ENCODE measurements at regions not wholly inside any gene's neighbourhood (a gene's known extent, or its start where the extent isn't known, plus 50 kb on each side); places are given as distances from the start of the nearest gene placed in this dataset.
"Not testable (repeated sequence)": the region's sequence is repeated elsewhere in the genome, so short reads cannot be mapped to it uniquely, and the experiment has no call there.

DNA sequence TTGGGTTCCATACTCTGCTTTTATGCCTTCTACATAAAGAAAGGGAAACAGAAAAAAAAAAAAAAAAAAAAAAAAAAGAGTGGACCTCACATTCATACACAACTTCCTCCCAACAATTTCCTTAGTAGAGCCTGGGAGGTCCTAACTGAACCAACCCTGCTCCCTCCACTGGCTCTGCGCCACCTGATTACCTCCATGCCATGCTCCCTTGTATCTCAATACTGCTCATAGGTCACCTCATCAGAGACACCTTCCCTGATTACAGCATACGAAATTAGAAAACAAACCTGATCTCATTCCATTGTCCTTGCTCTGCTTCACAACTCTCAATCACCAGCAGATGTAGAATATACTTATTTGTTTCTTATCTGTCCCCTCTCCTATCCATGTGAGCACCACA lies 134.2 kb upstream of the EYA4 start:
- no peak for DNase-seq (ENCODE audit: low read depth)

DNA sequence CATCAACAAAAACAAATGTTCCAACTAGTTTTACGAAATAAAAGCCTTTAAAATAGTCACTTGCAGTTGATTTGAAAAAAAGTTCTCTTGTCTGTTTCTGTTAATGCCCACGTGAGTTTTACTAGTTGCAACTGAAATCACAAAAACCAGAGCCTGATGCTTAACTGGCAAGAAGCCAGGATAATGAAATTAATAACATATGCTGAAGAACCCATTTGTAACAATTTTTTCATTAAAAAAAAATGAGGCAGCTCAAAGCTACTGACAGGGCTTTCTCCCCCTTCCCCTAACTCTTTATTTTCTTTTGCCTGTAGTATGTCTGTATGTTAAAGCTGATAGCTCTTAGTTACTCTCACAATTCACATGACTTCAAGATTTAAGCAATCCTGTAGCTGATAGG lies 132.7 kb upstream of the EYA4 start:
- no peak for DNase-seq (ENCODE audit: low read depth)

DNA sequence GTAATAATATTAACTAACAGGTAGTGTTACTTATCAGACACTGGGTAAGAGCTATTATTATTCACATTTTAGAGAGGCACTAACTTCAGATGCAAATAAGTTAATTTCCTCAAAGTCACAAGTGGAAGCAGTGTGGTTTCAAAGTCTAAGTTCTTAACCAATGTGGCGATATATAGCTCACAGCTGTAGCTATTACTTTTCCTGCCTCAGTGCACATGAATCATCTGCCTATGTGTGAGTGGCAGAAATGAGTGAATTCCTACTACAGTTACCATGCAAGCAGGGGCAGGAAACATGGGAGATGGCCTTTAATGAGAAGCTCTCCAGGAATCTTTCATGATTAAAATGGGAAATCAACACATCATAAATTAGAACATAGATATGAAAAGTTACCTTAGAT lies 126.2 kb upstream of the EYA4 start:
- DNase-seq (ENCODE audit: low read depth) = peak; percentile 17

DNA sequence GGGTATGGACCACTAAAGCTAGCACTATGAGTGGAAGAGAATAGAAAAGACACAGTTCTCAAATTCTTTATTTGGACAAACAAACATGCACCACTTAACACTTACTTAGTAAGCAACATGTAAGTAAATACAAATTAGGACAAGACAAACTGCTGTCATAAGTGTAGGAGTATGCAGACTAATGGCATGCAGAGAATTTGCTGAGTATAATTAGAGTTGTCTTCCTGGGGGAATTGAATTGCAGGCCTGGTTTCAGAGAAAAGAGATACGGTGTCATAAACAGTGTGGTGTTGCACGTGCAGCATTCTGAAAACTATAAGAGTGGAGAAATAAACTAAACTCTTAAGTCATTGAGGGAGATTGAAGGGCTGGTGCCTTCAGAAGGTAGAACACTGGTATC lies 125.2 kb upstream of the EYA4 start:
- DNase-seq (ENCODE audit: low read depth) = no peak

DNA sequence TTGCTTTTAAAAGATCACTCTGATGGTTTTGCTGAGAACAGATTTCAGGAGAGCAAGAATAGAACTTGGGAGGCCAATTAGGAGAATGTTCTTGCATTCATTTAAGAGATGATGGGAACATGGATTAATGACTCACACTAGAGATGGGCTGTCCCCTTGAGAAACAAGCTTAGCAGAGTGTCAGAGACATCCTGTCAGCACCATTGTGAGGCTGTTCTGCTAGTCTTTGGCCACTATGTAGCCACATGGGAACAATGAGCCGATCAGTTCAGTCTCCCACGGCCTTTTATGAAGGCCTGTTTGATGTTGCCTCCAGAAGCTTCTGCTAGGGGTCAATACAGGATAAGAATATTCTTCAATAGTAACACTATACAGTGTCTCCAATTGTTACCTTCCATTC lies 113.0 kb upstream of the EYA4 start:
- DNase-seq (ENCODE audit: low read depth) = peak; percentile 18

DNA sequence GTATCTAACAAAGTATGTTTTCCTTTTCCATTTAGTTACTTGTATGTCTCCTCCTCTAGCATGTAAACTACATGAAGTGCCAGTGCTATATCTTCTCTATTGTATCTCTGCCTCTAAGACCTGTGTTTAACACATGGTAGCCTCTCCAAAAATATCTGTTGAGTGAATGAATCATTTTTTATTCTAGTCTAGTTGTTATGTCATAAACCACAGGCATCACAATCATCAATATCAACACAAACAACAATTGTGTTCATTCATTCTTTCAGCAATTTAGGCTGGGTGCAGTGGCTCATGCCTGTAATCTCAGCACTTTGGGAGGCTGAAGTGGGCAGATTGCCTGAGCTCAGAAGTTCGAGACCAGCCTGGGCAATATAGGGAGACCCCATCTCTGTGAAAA lies 111.6 kb upstream of the EYA4 start:
- peak; percentile 11 for DNase-seq (ENCODE audit: low read depth)

DNA sequence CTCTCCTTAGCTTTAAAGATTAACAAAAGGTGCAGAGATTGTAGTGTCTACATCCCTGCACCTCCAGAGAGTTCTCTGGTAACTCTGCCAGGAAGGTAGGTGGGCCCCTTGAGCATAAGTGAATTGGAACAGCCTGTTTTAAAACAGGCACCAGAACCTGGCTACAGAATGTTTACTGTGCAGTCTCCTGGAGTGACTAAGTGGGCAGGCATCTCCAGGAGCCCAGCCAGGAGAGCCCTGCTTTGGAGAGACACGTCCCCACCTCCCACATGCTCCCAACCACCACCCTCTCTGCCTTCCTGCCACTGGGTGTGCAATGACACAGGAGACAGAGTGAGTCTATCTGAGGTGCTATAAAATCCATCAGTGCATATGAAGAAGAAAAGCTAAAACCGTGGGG lies 110.3 kb upstream of the EYA4 start:
- DNase-seq (ENCODE audit: low read depth) = peak; percentile 94

DNA sequence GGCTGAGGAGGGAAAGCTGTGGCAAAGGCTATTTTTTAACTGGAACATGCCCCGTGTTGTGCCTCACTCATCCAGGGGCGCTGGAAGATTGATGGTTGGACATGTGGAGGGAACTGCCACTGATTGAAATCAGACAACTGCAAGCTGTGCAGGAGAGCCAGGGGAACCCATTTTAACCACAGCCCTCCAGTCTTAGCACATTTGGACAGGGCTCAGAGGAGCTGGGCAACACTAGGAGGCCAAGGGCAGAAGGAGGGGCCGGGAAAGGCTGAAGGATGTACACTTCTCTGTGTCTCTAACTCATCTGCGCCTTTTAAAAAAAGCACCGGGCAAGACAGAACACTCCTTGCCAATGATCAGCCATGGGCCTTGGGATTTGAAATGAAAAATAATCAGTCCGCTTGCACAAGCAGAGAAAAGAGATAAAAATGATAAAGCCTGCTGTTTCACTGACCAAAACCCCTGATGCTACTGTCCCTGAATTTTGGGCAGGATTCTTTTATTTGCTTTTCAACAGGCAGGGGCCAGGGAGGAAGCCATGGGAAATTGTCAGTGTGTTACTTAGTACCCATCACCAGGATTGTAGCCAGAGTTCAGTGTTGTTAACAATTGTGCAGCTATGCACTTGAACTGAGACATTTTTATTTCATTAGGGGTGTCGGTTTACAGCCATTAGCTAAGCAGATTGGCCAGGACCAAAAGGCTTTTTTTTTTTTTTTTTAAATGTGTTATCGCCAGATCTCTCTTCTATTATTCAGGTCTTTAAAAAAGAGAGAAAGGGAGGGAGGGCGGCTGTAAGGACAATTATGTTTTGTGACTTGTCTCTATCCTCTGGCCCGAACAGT lies 109.3 kb upstream of the EYA4 start:
- peak; percentile 40 for DNase-seq (ENCODE audit: low read depth)

DNA sequence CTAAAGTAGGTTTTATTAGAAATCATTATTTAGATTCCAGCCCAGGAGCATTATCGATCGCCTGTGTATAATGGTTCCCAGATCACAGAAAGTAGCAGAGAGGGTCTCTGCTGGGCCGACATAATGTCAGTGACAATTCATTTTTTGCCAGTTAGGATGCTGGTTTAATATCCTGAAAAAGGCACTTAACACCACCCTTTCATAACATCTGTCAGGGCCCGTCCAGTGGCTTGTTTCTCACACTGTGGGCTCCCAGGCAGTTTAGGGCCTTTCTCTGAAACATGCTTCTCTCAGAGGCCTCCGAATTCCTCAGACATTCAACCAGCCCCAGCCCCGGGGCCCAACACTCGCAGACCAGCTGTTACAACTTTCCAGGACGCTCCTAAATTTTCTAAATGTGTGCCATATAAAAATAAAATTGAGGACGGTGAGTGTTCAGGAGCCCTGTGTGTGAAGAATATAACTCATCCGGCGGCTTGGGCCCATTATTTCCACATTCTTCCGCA lies 108.6 kb upstream of the EYA4 start:
- no peak for DNase-seq (ENCODE audit: low read depth)

DNA sequence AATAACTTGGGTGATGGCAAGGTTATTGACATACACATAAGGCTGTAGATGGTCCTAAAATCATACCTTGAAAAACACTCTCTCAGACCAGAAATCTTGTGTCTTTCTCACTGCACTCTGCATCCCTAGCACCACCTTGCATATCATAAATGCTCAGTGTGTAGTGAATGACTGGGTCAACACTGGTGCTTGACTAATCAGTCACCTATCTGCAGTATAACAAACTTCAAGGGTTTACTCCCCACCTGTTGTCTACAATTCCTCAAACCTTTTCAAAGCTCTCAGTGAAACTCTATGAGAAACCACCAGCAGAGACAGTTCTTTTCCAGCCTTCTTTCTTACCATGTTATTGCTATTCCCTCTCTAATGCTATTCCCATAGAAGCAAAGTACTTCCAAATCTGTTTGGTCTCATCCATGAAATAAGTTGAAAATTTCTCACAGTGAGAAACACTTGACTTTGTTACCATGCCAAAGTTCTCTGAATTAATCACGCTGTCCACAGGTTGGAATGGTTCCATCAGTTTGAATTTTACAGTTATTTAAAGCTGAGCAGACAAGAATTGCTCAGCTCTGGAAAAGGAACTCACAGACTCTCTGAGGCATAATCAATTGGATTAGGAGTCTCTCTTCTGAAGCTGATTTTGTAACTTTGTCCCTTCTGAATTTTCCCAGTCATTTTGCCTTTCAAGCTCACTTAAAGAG lies 104.8 kb upstream of the EYA4 start:
- DNase-seq (ENCODE audit: low read depth) = no peak

DNA sequence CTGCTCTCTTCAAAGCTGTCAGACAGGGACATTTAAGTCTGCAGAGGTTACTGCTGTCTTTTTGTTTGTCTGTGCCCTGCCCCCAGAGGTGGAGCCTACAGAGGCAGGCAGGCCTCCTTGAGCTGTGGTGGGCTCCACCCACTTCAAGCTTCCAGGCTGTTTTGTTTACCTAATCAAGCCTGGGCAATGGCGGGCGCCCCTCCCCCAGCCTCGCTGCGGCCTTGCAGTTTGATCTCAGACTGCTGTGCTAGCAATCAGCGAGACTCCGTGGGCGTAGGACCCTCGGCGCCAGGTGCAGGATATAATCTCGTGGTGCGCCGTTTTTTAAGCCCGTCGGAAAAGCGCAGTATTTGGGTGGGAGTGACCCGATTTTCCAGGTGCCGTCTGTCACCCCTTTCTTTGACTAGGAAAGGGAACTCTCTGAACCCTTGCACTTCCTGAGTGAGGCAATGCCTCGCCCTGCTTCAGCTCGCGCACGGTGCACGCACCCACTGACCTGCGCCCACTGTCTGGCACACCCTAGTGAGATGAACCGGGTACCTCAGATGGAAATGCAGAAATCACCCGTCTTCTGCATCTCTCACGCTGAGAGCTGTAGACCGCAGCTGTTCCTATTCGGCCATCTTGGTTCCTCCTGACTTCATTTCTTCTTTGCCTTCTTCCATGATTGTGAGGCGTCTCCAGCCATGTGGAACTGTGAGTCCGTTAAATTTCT lies 93.5 kb upstream of the EYA4 start:
- not testable (repeated sequence) for DNase-seq (ENCODE audit: low read depth)

DNA sequence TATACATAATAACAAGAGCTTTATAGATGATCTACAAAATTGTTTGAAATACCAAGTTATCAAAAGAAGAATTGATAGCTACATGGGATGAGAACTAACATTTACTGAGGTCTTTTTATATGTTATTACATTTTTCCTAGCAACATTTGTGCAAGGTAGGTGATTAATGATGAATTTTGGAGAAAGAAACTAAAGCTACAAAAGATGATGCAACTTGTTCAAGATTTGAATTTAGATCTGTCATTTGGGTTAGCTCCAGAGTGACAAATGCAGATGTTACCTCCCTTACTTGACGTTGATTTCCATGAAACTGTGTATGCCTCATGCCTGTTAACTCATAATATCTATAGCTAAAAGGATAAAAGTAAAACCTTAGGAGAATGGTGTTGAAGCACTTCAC lies 84.5 kb upstream of the EYA4 start:
- no peak for DNase-seq (ENCODE audit: low read depth)

DNA sequence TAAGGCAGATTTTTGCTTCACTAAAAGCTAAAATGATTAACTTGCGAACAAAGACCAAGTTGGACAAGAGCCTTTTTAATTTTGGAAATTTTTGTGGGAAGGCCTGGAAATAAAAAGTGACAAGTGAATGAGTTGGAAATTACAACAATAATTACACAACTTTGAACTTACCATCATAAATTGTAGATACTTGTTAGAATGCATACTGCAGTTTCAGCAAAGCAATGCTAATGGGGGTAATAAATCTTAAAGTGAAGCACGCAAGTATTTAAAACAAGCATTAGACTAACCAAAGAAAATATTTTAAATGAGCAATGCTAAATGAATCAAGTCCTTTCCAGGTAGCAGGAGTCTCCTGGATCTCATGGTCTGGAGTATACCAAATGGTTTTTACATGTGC lies 83.2 kb upstream of the EYA4 start:
- DNase-seq (ENCODE audit: low read depth) = peak; percentile 24

DNA sequence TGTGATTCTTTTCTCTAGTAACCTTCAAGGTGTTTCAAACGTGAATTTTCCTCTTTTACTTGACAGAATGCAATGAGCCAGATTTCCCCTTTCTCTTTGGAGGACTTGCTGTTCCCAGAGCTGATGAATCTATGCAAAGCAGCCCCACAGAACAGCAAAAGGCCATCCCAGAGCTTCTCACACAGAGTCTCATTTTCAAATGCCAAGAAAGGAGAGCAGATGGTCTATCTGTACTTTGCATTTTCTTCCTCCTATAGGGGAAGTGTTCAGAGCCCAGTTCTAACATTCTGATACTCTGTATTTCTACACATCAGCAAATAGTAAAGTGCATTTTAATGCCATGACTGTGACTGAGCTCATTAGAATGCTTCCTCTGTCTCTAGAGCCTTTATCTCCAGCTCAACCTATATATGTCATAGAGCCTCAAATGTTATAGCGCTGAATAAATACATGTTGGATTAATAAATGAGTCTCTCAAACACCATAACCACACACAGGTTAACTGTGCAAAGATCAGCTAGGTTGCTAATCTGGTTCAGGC lies 81.8 kb upstream of the EYA4 start:
- DNase-seq (ENCODE audit: low read depth) = no peak

DNA sequence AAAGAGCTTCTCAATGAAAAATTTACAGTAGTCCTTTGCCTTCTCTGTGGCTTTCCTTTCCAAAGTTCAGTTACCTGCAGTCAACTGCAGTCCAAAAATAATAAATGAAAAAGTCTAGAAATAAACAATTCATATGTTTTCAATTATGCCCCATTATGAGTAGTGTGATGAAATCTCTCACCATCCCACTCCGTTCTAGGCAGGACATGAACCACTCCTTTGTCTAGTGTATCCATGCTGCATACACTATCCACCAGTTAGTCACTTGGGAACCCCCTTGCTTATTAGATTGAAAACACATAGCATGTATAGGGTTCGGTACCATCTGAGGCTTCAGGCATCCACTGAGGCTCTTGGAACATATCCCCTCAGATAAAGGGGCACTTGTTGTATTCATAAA lies 80.6 kb upstream of the EYA4 start:
- no peak for DNase-seq (ENCODE audit: low read depth)

DNA sequence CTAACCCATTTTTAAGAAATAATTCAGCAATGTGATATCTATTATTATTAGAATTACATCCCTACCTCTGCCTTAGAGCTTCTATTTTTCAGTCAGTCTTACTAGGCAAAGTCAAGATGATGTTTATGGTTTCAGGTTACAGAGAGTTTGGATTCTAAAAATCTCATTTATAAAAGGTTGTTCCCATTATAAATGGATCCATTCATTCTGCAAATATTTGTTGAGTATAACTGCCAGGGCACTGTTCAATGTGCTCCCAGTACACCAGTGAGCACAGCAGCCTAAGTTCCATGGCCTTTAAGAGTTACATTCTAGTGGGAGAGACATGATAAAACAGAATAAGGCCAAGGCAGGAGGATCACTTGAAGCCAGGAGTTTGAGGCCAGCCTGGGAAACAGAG lies 75.9 kb upstream of the EYA4 start:
- DNase-seq (ENCODE audit: low read depth) = no peak

DNA sequence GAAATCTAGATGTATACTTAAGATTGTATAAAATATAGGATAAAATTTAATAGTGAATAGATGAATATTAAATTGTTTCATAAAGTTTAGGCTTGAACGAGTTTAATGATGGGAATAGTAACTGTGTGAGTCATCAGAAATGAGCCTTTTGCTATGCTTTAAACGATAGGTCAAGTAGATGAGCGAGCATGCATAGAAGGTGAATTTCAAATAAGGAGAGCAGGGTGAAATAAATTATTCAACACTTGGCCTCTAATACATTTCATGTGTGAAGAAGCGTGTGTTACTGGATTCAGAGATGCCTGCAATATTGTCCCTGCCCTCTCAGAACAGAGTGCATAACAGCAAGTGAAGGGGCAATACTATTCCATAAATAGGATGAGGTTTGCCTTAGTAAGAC lies 74.4 kb upstream of the EYA4 start:
- DNase-seq (ENCODE audit: low read depth) = peak; percentile 12

DNA sequence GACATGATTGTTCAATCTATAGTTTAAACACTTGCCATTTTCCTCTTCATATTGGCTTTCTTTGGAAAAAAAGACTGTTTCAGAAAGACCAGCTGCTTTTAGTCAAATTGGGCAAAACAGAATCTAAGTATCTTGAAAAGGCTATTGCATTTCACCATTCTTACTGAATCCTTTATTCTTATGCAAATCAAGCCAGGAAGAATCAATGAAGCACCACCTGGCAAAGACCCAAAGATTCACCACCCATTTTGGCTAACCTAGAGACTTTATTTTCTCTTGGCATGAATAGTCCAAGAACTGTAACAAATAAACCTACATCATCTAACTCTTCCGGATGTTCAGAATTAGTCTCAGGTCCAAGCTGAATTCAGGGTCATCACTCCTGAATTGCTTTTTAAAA lies 71.3 kb upstream of the EYA4 start:
- DNase-seq (ENCODE audit: low read depth) = no peak

DNA sequence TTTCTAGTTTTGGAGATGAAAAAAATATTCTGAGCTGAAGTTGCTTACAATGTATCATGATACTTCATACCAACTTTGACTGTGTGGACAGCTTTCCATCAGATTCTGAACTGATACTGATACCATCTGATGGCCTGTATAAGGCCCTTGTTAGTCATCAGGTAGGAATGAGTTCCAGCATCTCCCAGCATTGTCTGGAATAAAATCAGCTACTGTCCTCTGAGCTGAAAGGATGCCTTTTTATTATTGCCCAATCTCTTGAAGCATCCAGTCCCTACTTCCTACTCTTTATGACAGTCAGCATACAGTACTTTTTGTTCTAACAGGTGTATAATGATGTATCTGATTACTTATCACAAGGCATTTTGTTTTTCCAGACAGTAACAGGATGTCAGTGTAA lies 70.6 kb upstream of the EYA4 start:
- peak; percentile 55 for DNase-seq (ENCODE audit: low read depth)

DNA sequence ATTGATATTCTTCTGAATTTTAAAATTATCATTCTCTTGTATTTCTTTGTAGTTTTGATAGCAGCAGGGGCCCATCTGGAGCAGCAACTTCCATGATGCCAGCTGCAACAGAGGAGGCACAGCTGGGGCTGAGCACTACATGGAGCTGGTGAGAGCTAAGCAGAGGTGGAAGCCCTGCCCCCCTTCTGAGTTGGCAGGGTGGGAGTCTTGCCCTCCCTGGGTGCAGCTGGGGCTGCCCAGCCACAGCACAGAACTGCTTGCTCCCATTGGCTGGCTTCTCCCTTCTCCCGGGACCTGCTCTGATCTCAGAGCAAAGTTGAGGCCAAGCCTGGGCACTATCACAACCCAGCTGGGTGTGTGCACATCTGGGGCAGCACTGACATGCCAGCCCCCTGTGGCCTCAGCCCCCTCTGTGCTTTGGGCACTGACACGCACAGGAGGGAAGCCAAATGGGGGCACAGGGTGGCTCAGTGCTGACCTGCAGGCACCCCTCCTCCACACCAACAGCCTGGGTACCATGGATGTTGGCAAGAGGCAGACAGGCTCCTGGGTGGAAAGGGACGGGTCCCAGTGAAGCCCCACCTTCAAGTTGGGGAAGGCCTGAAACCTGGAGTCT lies 69.1 kb upstream of the EYA4 start:
- DNase-seq (ENCODE audit: low read depth) = no peak

DNA sequence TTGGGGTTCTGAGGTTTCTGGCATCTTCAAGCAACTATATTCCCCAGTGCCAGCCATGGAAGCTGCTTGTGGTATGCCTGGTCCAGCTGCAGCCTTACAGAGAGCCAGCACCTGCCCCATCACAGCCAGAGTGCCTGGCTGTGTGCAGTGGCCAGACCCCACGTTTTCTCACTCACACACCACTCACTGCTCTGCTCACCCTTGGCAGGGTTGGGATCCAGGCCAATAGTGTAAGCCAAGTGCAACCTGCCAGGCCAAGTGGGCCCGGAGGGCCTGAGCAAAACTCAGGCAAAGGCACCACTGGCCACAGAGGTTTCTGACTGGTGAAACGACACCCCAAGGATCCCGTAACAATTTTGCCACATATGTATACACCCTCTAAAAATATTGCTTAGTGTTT lies 67.9 kb upstream of the EYA4 start:
- DNase-seq (ENCODE audit: low read depth) = no peak

DNA sequence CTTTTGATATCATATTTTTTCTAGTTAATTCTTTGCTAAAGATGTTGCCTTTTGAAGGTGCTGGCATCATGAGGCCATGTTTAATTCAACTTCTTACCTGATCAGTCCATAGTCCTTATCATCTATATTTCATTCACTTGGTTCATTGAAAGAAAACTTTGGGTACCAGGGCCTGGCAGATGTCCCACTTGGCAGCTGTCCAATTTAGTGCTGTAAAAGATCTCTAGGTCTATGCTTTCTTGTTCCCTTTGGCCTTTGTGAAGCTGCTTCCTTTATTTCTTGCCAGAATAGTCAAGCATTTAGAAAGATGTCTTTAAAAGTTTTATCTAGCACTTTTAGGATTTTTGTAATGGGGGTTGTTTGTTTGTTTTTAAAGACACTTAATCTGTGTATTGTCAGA lies 61.7 kb upstream of the EYA4 start:
- DNase-seq (ENCODE audit: low read depth) = peak; percentile 7
